ENCODE measurements at regions not wholly inside any gene's neighbourhood (a gene's known extent, or its start where the extent isn't known, plus 50 kb on each side); places are given as distances from the start of the nearest gene placed in this dataset.

DNA sequence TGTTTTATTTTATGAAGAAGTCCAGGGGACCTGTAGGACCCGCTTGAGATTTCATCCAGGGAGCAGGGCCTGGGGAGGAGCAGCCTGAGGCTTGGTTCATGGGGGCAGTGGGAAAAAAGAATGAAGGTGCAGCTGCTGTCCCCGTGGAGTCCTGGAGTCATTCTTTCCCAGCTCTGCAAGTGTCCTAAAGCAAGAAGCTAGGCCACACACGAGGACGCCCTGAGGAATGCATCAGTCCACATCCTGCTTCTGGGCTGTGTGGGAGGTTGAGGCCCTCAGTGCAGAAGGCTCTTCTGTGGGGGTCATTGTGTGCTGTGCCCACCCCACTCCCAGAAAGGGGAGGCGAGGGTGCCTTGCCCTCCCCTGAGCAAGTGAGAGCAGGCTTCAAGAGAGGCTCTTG lies 179.9 kb upstream of the HS6ST1 start:
- FAIRE-seq = no peak
- H3K27ac ChIP-seq (ENCODE audit: extremely low read length, insufficient read depth, low read length) = no peak overlapping the region

More for the DNA sequence above, 179.9 kb upstream of the HS6ST1 start:
- BruUV-seq (replicated peaks) = no TSS peak
- H3K4me2 ChIP-seq (ENCODE audit: low read depth, low read length) = no peak overlapping the region
- H2AFZ ChIP-seq (ENCODE audit: low read length) = no peak overlapping the region
- 18% methylated on average over 5 of the region's 5 CpGs for WGBS (ENCODE audit: low lambda C conversion rate)
- ATAC-seq (no peak), DNase-seq (ENCODE audit: low spot score) (no peak)
- no peak overlapping the region for H3K4me3 ChIP-seq (replicated peaks in 1 of 3; ENCODE audit: insufficient read depth in 1 of 3, low read depth in 2 of 3, low read length in 3 of 3)
- peaks cover 6 to 31% of the 10 kb centered on the region in 2 experiments; a peak in 4 of 5 replicates for H3K27me3 ChIP-seq (ENCODE audit: control insufficient read depth in 1 of 2, insufficient read depth in 2 of 2, low read length in 2 of 2)
- H3K79me2 ChIP-seq (ENCODE audit: insufficient read depth, low read length) = no peaks in the 10 kb centered on the region
- no peak overlapping the region for H3K9ac ChIP-seq (ENCODE audit: insufficient read depth, low read depth, low read length)
- ChIA-PET CTCF (ENCODE audit: low intra/inter-chr PET ratio, low total read pairs) (no interaction called here), POLR2A (no interaction called here)
- no peaks in the 10 kb centered on the region for H3K9me3 ChIP-seq (ENCODE audit: low read length)
- peaks cover 7% of the 10 kb centered on the region; the same call in 1 of the 2 replicates for H3K4me1 ChIP-seq (ENCODE audit: insufficient read depth, low read length)
- TF ChIP-seq SMC3 (IDR thresholded peaks at IDR 0.05; ENCODE audit: low read length) (no peak), SATB2 (CRISPR knock-in tag; IDR thresholded peaks at IDR 0.05) (no peak), NR2F1 (CRISPR knock-in tag; IDR thresholded peaks at IDR 0.05) (no peak), ZSCAN30 (CRISPR knock-in tag; IDR thresholded peaks at IDR 0.05) (no peak)
- TF ChIP-seq, protein P1, sequence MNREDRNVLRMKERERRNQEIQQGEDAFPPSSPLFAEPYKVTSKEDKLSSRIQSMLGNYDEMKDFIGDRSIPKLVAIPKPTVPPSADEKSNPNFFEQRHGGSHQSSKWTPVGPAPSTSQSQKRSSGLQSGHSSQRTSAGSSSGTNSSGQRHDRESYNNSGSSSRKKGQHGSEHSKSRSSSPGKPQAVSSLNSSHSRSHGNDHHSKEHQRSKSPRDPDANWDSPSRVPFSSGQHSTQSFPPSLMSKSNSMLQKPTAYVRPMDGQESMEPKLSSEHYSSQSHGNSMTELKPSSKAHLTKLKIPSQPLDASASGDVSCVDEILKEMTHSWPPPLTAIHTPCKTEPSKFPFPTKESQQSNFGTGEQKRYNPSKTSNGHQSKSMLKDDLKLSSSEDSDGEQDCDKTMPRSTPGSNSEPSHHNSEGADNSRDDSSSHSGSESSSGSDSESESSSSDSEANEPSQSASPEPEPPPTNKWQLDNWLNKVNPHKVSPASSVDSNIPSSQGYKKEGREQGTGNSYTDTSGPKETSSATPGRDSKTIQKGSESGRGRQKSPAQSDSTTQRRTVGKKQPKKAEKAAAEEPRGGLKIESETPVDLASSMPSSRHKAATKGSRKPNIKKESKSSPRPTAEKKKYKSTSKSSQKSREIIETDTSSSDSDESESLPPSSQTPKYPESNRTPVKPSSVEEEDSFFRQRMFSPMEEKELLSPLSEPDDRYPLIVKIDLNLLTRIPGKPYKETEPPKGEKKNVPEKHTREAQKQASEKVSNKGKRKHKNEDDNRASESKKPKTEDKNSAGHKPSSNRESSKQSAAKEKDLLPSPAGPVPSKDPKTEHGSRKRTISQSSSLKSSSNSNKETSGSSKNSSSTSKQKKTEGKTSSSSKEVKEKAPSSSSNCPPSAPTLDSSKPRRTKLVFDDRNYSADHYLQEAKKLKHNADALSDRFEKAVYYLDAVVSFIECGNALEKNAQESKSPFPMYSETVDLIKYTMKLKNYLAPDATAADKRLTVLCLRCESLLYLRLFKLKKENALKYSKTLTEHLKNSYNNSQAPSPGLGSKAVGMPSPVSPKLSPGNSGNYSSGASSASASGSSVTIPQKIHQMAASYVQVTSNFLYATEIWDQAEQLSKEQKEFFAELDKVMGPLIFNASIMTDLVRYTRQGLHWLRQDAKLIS (CRISPR knock-in tag; IDR thresholded peaks at IDR 0.05) = no peak
- TF ChIP-seq, protein P2, sequence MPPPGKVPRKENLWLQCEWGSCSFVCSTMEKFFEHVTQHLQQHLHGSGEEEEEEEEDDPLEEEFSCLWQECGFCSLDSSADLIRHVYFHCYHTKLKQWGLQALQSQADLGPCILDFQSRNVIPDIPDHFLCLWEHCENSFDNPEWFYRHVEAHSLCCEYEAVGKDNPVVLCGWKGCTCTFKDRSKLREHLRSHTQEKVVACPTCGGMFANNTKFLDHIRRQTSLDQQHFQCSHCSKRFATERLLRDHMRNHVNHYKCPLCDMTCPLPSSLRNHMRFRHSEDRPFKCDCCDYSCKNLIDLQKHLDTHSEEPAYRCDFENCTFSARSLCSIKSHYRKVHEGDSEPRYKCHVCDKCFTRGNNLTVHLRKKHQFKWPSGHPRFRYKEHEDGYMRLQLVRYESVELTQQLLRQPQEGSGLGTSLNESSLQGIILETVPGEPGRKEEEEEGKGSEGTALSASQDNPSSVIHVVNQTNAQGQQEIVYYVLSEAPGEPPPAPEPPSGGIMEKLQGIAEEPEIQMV (CRISPR knock-in tag; IDR thresholded peaks at IDR 0.05; ENCODE audit: low read depth) = no peak
- TF ChIP-seq, protein P3, sequence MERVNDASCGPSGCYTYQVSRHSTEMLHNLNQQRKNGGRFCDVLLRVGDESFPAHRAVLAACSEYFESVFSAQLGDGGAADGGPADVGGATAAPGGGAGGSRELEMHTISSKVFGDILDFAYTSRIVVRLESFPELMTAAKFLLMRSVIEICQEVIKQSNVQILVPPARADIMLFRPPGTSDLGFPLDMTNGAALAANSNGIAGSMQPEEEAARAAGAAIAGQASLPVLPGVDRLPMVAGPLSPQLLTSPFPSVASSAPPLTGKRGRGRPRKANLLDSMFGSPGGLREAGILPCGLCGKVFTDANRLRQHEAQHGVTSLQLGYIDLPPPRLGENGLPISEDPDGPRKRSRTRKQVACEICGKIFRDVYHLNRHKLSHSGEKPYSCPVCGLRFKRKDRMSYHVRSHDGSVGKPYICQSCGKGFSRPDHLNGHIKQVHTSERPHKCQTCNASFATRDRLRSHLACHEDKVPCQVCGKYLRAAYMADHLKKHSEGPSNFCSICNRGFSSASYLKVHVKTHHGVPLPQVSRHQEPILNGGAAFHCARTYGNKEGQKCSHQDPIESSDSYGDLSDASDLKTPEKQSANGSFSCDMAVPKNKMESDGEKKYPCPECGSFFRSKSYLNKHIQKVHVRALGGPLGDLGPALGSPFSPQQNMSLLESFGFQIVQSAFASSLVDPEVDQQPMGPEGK (CRISPR knock-in tag; IDR thresholded peaks at IDR 0.05) = no peak
- no peaks in the 10 kb centered on the region for H3K36me3 ChIP-seq (replicated peaks in 1 of 2; ENCODE audit: control insufficient read depth in 1 of 2, insufficient read depth in 2 of 2, low read length in 2 of 2)
- no peaks in the 10 kb centered on the region for H4K20me1 ChIP-seq (ENCODE audit: insufficient read depth, low read length)
- intact Hi-C loops (cut with micrococcal nuclease; ENCODE audit: unreplicated experiment) = no loop called here
- in situ Hi-C loops (cut with HindIII; ENCODE audit: extremely low pct_ligation_motif_present, low pct_unique_long_range_greater_than_20kb) = no loop called here
